Motor neuron (in vitro differentiated cells): ENCODE measurements at regions not wholly inside any gene's neighbourhood (a gene's known extent, or its start where the extent isn't known, plus 50 kb on each side); places are given as distances from the start of the nearest gene placed in this dataset.
"Not testable (repeated sequence)": the region's sequence is repeated elsewhere in the genome, so short reads cannot be mapped to it uniquely, and the experiment has no call there.

Experiments
- ATAC-seq, 8 experiments: fragments of 200-7000 bp; cut with Tn5 transposase; replicated peaks in 6 of 8; 2 replicates each; pipeline ENCODE4 v1.8.0; 2021; ENCODE audit warnings: mild to moderate bottlenecking in 8 of 8, moderate library complexity in 8 of 8
- H3K27ac ChIP-seq, 2 donors: fragments of 250-450 bp; sonication (Bioruptor Pico); 2 replicates each; pipeline ENCODE4 v1.9.0; 2021; ENCODE audit warnings: antibody characterized with exemption in 2 of 2, mild to moderate bottlenecking in 2 of 2, moderate library complexity in 1 of 2
- H3K4me1 ChIP-seq, 2 donors: fragments of 250-450 bp; sonication (Bioruptor Pico); replicated peaks in 1 of 2; 2 replicates each; pipeline ENCODE4 v1.6.1; 2021; ENCODE audit warnings: antibody characterized with exemption in 2 of 2, mild to moderate bottlenecking in 2 of 2, moderate library complexity in 1 of 2
- H3K4me3 ChIP-seq, 5 donors: fragments of 250-450 bp; sonication (Bioruptor Pico); 2 replicates each; pipeline ENCODE4 v1.9.0; 2021; ENCODE audit warnings: antibody characterized with exemption in 5 of 5, mild to moderate bottlenecking in 5 of 5, moderate library complexity in 4 of 5
- WGBS, 10 experiments: fragments of 450-650 bp; shearing (Covaris generic); methylation state at CpG; one replicate each; pipeline ENCODE4 v1.0.0; 2022; 5-methylcytosine and 5-hydroxymethylcytosine counted together
- in situ Hi-C, 9 experiments: fragments of 400-800 bp; cut with MboI; loops; one replicate each; pipeline ENCODE4 v1.15.0; 2021; ENCODE audit warnings: low sequenced_read_pairs in 9 of 9, low pct_unique_long_range_greater_than_20kb in 2 of 9; ENCODE audit not compliant: unreplicated experiment in 9 of 9

- ATAC-seq: peak in 2 of 8 experiments; percentile 56 to 82
- 0 to 50% methylated on average over 1 of the region's 3 CpGs; no CpG with 5 or more reads in 8 of the 10 experiments for WGBS, 10 experiments
- H3K4me1 ChIP-seq, H3K27ac ChIP-seq, H3K4me3 ChIP-seq, in situ Hi-C loops: not testable (repeated sequence)
Observed at GRCh38 chrX:80508083-80508482, 87.8 kb downstream of the TENT5D start.

DNA sequence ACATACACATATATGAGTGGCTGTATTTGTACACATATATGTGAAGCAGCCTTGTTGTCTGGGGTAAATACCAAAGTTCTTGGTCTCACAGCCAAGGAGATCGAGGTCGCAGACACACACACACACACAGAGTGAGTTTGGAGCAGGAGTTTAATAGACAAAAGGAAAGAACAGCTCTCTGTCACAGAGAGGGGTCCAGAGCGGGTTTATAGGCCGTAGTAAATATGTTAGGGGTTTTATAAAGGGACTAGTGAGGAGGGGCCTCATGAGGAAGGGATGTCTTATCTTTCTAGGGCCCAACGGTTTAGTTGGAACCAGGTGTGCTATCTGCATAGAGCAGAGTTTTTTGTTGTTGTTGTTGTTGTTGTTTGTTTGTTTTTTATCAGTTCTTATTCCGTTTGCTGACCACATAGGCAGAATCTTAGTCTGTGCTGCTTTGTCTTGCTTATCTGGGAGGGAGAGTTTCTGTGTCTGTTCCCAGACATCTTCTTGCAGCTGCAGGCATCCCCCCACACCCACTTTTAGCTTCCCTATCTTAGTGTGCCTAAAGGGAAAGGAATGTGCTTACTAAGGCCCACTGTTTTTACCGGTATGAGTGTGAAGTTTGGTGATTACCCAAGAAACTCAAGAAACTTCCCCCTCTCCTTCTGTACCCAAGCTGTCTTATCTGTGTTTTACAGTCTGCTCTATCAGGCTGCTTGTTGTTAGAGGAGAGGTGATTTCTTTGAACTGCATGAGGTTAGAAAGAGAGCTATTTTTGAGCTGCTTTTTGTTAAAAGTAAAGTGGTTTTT, 91.9 kb downstream of the TENT5D start:
- H3K27ac ChIP-seq: no peak overlapping the region
- H3K4me3 ChIP-seq: no peak overlapping the region
- peak in 3 of 8 experiments; percentile 60 to 72 (median 69) for ATAC-seq
- 0 to 35% (median 20%) methylated on average over 1 to 5 of the region's 7 CpGs; no CpG with 5 or more reads in 4 of the 10 experiments for WGBS, 10 experiments
- H3K4me1 ChIP-seq: no peaks in the 10 kb centered on the region
- in situ Hi-C loops: no loop called here

- ATAC-seq: no peak
- WGBS, 10 experiments: 0 to 100% (median 46%) methylated on average over 1 to 2 of the region's 4 CpGs; no CpG with 5 or more reads in 6 of the 10 experiments
- no peak overlapping the region for H3K4me3 ChIP-seq
- no peaks in the 10 kb centered on the region for H3K4me1 ChIP-seq
- no peak overlapping the region for H3K27ac ChIP-seq
- in situ Hi-C loops: no loop called here
Observed at GRCh38 chrX:80512924-80513323, 92.7 kb downstream of the TENT5D start.

DNA sequence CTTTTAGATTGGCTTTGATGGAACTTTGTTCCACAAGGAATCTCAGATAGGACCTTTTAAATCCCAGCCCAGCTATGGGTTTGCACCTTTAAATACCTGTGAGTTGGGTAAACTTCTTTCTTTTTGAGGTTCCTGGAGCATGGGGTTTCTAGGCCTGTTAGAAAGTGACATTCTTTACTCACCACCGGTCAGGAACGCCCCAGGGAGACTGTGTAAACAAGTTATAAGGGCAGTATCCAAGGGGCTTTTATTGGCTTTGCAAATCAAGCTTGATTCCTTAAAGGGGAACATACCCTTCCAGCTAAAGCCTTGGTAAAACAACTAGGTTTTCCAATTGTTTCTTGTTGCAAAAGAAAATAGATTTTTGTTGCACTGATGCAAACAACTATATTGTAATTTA, 93.4 kb downstream of the TENT5D start:
- Histone ChIP-seq H3K27ac (no peak overlapping the region), H3K4me3 (no peak overlapping the region), H3K4me1 (no peaks in the 10 kb centered on the region)
- WGBS, 10 experiments: 0 to 17% (median 0%) methylated on average over 1 to 2 of the region's 2 CpGs; no CpG with 5 or more reads in 7 of the 10 experiments
- in situ Hi-C loops: no loop called here
- ATAC-seq: peak in 2 of 8 experiments; percentile 36 to 85

GRCh38 chrX:80537096-80537495, 116.8 kb downstream of the TENT5D start:
- Histone ChIP-seq H3K4me3 (no peak overlapping the region), H3K27ac (no peak overlapping the region), H3K4me1 (no peaks in the 10 kb centered on the region)
- in situ Hi-C loops: no loop called here
- ATAC-seq: no peak
- 0 to 100% (median 14%) methylated on average over 1 of the region's 1 CpG; no CpG with 5 or more reads in 4 of the 10 experiments for WGBS, 10 experiments

DNA sequence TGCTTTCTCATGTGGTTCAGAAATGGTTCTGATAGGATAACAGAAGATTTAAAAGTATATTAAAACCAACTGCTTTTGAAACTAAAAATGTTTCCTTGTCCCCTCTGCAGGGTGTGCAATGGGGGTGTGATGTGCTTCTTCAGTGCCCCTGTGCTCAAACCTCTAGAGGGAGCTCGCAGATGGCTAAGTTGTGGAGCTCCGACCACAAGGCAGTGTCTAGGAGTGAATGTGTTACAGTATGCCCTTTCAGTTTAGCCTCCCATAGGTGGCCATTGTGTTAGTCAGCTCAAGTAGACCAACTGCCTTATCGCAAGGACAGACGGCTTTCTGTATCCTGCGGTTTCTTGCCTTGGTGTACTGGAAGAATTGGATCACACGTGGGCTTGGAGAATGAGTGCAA, 130.5 kb downstream of the TENT5D start:
- H3K4me3 ChIP-seq: no peak overlapping the region
- WGBS, 10 experiments: 0 to 65% methylated on average over 1 to 6 of the region's 6 CpGs; no CpG with 5 or more reads in 8 of the 10 experiments
- H3K27ac ChIP-seq: no peak overlapping the region
- H3K4me1 ChIP-seq: no peaks in the 10 kb centered on the region
- ATAC-seq: peak in 2 of 8 experiments; percentile 43 to 53
- in situ Hi-C loops: no loop called here

DNA sequence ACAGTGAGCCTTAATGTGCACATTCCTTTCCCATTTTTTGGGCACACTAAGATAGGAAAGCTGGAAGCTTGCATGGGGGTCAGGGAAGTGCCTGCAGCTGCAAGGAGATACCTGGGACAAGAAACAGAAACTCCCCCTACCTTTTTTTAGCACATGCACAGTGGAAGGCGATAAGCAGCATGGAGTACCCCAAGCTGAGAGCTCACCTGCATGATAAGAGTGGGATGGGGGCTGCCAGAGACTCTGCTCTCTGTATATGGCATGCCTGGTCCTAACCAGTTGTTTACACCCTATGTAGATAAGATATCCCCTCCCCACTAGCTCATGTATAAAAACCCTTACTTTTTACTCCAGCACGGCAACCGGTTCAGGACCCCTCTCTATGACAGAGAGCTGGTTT, 135.9 kb downstream of the TENT5D start:
- Histone ChIP-seq H3K4me3 (no peak overlapping the region), H3K4me1 (no peaks in the 10 kb centered on the region), H3K27ac (no peak overlapping the region)
- no peak for ATAC-seq
- in situ Hi-C loops: no loop called here
- WGBS, 10 experiments: 60 to 94% methylated on average over 1 to 2 of the region's 3 CpGs; no CpG with 5 or more reads in 8 of the 10 experiments

DNA sequence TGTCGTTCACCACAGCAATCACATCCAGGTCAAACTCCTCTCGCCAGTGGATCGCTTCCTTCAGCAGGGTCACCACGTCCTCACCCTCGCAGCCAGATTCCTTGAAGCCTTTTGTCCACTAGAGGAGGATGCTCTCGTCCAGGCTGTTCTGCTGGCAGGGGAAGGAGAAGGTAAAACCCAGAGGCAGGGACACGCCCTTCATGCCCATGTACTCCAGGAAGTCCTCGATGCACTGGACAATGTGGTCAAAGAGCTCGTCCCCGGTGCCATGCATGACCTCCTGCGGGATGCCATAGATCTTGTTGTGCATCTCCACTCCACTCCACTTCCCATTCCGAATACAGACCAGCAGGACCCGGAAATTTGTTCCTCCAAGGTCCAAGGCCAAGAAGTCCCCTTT, 152.4 kb downstream of the TENT5D start:
- no peak for ATAC-seq
- WGBS, 10 experiments: 20 to 100% (median 55%) methylated on average over 1 to 3 of the region's 13 CpGs; no CpG with 5 or more reads in 6 of the 10 experiments
- Histone ChIP-seq H3K4me1 (no peaks in the 10 kb centered on the region), H3K4me3 (no peak overlapping the region), H3K27ac (no peak overlapping the region)
- in situ Hi-C loops: no loop called here

DNA sequence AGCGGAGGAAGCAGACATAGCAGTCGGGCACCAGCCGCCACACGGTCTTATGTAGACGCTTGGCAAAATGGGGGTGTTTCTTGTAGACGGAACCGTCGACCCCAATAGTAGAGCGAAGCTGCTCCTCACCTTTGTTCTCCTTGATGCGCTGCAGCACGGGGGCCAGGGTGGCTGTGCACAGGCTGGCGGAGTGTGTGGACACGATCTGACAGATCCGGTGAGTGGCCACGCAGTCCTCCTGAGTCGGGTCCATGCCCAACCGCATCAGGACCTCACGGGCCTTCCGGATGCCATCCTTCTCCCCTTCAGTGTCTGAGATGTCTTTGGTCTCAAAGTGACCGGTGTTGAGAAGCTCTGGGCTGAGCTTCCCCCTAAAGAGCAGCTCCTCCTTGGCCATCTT, 153.0 kb downstream of the TENT5D start:
- Histone ChIP-seq H3K4me1 (no peaks in the 10 kb centered on the region), H3K4me3 (no peak overlapping the region), H3K27ac (no peak overlapping the region)
- in situ Hi-C loops: no loop called here
- 61 to 100% (median 76%) methylated on average over 1 to 9 of the region's 20 CpGs; no CpG with 5 or more reads in 6 of the 10 experiments for WGBS, 10 experiments
- no peak for ATAC-seq

GRCh38 chrX:80574486-80575086, 154.3 kb downstream of the TENT5D start:
- in situ Hi-C loops: loop anchor here in 1 of 9 experiments (25.0 kb wide), 1 partner anchor 137 kb away; no protein-coding TSS in a partner anchor
- H3K4me3 ChIP-seq, H3K27ac ChIP-seq, ATAC-seq, H3K4me1 ChIP-seq: not testable (repeated sequence)
- WGBS, 10 experiments: 73% methylated on average over 8 of the region's 50 CpGs; no CpG with 5 or more reads in 9 of the 10 experiments

DNA sequence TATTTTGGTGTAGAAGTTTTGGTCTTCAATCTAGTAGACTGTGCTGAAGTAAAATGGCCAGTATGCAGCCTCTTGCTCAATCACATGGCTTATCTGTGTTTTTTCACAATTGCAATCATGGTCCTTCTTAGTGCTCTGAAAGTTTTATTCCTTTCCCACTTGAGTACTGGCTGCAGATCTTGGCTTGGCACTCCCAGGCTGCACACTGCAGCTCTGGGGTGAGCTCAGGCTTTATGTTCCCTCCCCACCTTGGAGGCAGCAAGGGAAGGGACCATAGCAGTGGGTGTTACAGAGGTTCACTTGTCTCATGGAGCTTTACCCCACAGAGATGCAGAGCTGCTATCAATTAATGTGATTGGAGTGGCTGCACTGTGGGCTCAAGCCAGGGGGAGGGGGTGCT, 156.0 kb downstream of the TENT5D start:
- ATAC-seq: peak in 1 of 8 experiments; percentile 7
- H3K4me3 ChIP-seq: no peak overlapping the region
- H3K4me1 ChIP-seq: no peaks in the 10 kb centered on the region
- H3K27ac ChIP-seq: no peak overlapping the region
- in situ Hi-C loops: loop anchor here in 1 of 9 experiments (25.0 kb wide), 1 partner anchor 139 kb away; no protein-coding TSS in a partner anchor

GRCh38 chrX:80576806-80577533, 156.7 kb downstream of the TENT5D start:
- peak; percentile 17 to 83 (median 46) for ATAC-seq
- Histone ChIP-seq H3K27ac (no peak overlapping the region), H3K4me3 (no peak overlapping the region), H3K4me1 (no peaks in the 10 kb centered on the region)
- 33% methylated on average over 1 of the region's 2 CpGs; no CpG with 5 or more reads in 9 of the 10 experiments for WGBS, 10 experiments
- in situ Hi-C loops: loop anchor here in 1 of 9 experiments (25.0 kb wide), 1 partner anchor 140 kb away; no protein-coding TSS in a partner anchor
